Mesodermal cell (in vitro differentiated cells): ENCODE measurements at regions not wholly inside any gene's neighbourhood (a gene's known extent, or its start where the extent isn't known, plus 50 kb on each side); places are given as distances from the start of the nearest gene placed in this dataset.
A peak's percentile ranks its signal among the peaks of the same experiment; 100 is the strongest.
"Not testable (repeated sequence)": the region's sequence is repeated elsewhere in the genome, so short reads cannot be mapped to it uniquely, and the experiment has no call there.

Experiments used
- H3K27ac ChIP-seq: 2 replicates; pipeline ENCODE4 v1.7.0; 2013; ENCODE audit warnings: mild to moderate bottlenecking, low read depth, low read length, moderate library complexity; ENCODE audit not compliant: severe bottlenecking
- H3K36me3 ChIP-seq: 2 replicates; pipeline ENCODE4 v1.7.1; 2013; ENCODE audit warnings: mild to moderate bottlenecking, low read length, moderate library complexity; ENCODE audit not compliant: control insufficient read depth, insufficient read depth
- H3K4me1 ChIP-seq: one replicate; pipeline ENCODE4 v1.7.1; 2013; ENCODE audit warnings: mild to moderate bottlenecking, low read length; ENCODE audit not compliant: insufficient read depth, control insufficient read depth, poor library complexity, severe bottlenecking
- H3K4me3 ChIP-seq: 2 replicates; pipeline ENCODE4 v1.7.0; 2013; ENCODE audit warnings: low read length, control low read depth, mild to moderate bottlenecking; ENCODE audit not compliant: insufficient read depth, poor library complexity, severe bottlenecking; ENCODE audit errors: extremely low read depth
- H3K9me3 ChIP-seq: 2 replicates; pipeline ENCODE4 v1.7.1; 2013; ENCODE audit warnings: mild to moderate bottlenecking, low read length, moderate library complexity; ENCODE audit not compliant: control insufficient read depth
- WGBS, 2 experiments: methylation state at CpG; one replicate each; pipeline ENCODE4 v1.1.5; 2013; ENCODE audit warnings: missing lambda C conversion rate in 2 of 2; ENCODE audit not compliant: insufficient coverage in 2 of 2; 5-methylcytosine and 5-hydroxymethylcytosine counted together

GRCh38 chr21:23152130-23152529, 2153.9 kb downstream of the NCAM2 start:
- no peak overlapping the region for H3K27ac ChIP-seq

GRCh38 chr21:23153842-23154241, 2155.6 kb downstream of the NCAM2 start:
- not testable (repeated sequence) for H3K27ac ChIP-seq, H3K9me3 ChIP-seq, H3K36me3 ChIP-seq, H3K4me1 ChIP-seq, H3K4me3 ChIP-seq
- WGBS, 2 experiments: 67 to 90% methylated on average over 1 to 3 of the region's 3 CpGs

More at GRCh38 chr21:23152130-23152529, 2153.9 kb downstream of the NCAM2 start:
- H3K4me1 ChIP-seq: no peaks in the 10 kb centered on the region
- H3K4me3 ChIP-seq: no peak overlapping the region
- no peaks in the 10 kb centered on the region for H3K36me3 ChIP-seq
- H3K9me3 ChIP-seq: no peaks in the 10 kb centered on the region
- WGBS, 2 experiments: no CpG with 5 or more reads among the region's 1 CpG

DNA sequence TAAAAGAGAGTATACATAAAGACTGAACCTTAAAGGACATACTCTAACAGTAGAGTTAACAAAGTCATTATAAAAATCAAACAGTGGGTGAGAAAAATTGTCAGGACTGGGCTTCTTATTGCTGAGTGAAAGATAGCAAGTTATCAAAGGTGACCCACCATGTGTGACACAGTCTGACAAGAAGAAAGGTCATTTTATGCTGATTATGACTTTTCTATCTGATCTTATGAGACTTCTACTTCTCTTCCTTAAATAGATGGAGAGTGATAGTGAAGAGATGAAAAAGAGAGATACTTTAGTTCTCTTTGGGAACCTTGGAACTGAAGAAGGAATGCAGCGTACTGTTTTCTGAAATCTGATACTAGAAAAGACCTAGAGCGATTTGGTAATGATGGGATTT, 2157.1 kb downstream of the NCAM2 start:
- 100% methylated on average over 1 of the region's 2 CpGs; no CpG with 5 or more reads in 1 of the 2 experiments for WGBS, 2 experiments
- no peaks in the 10 kb centered on the region for H3K4me1 ChIP-seq
- no peaks in the 10 kb centered on the region for H3K36me3 ChIP-seq
- no peak overlapping the region for H3K4me3 ChIP-seq
- H3K27ac ChIP-seq: no peak overlapping the region
- H3K9me3 ChIP-seq: no peaks in the 10 kb centered on the region

DNA sequence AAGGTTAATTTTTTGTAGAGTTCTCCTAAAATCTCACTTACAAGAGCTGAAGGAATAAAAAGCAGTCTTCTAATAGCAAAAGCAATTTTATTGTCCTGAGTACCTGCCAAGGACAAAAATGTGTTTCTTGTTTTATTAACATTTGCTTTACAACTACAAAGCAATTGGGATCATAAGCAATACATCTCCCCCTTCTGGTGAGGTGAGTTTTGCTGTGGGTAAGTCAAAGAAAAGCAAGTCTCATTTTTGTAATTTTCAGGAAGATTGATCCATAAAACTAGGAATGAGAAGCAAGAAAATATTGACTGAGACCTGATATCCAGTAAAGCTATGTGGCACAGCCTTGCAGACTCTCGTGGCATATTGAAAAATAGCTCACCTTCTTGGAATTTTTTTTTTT, 2162.7 kb downstream of the NCAM2 start:
- Histone ChIP-seq H3K4me3 (no peak overlapping the region), H3K36me3 (no peaks in the 10 kb centered on the region), H3K27ac (no peak overlapping the region), H3K4me1 (no peaks in the 10 kb centered on the region), H3K9me3 (no peaks in the 10 kb centered on the region)
- WGBS, 2 experiments: 50% methylated on average over 1 of the region's 1 CpG; no CpG with 5 or more reads in 1 of the 2 experiments

GRCh38 chr21:23162198-23162946, 2164.2 kb downstream of the NCAM2 start:
- WGBS, 2 experiments: no CpG with 5 or more reads among the region's 4 CpGs
- Histone ChIP-seq H3K9me3 (no peaks in the 10 kb centered on the region), H3K4me3 (no peak overlapping the region), H3K27ac (peak overlapping the region; percentile 80), H3K4me1 (no peaks in the 10 kb centered on the region), H3K36me3 (no peaks in the 10 kb centered on the region)
